8988T (cell line): ENCODE measurements at regions not wholly inside any gene's neighbourhood (a gene's known extent, or its start where the extent isn't known, plus 50 kb on each side); places are given as distances from the start of the nearest gene placed in this dataset.

Experiments used
- DNase-seq: peaks from one replicate; pipeline ENCODE4 v3.0.0; 2011

DNA sequence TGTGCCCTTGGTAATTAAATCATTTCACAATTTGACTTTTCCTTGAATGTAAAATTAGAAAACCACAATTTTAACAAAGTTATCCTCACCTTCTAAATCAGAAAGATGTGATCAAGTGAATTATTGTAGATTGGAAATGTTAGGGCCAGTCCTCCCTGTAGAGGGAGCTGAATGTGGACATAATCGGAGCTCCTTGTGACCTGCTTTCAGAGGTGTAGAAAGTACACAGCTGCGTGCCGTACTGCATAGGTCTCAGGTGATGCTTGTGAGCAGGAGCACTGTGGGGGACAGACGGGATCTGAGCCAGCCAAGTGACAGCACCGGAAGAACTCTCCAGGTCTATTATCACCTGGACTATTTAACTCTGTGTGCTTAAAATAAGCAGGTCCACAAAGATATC is 338.0 kb downstream of the AASDHPPT start:
- DNase-seq: no peak

DNA sequence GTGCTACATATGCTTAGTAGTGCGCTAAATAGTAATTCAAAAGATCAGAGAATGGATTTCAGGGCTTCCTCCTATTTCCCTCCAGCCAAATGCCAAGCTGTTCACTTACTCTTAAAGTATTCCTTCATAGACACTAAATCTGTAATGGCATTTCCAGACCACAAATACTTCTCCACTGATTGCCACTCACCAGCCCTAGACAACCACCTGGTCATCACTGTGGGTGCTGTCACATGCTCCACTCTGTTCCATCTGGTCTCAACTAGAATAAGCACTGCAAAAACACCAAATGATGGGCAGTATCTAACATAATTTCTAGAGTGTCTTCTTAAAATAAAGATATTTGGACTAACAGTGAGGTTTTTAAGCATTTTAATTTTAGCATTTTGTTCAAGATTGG is 341.3 kb downstream of the AASDHPPT start:
- no peak for DNase-seq

GRCh38 chr11:106420048-106420665 is 342.7 kb downstream of the AASDHPPT start:
- DNase-seq: no peak

- DNase-seq: no peak
These were observed 343.2 kb downstream of the AASDHPPT start for GRCh38 chr11:106420686-106421085.

GRCh38 chr11:106421676-106422292 is 344.3 kb downstream of the AASDHPPT start:
- DNase-seq: no peak

DNA sequence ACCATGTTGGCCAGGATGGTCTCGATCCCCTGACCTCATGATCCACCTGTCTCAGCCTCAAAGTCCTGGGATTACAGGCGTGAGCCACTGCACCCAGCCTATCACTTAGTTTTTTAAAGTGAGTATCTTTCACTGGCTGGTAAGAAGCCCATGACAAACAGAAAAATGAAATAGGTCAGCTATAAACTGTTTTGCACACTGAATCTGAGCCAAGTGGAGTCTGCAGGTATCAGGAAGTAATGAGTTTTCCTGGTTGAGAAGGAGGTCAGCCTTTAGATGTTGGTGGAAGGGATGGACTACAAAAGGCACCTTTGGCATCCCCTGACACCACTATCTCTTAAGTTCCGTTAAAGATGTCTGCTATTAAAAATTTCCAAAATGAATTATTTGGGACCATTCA is 345.1 kb downstream of the AASDHPPT start:
- DNase-seq: no peak

- DNase-seq: no peak
These were observed 346.6 kb downstream of the AASDHPPT start for GRCh38 chr11:106424111-106424510.

GRCh38 chr11:106425819-106426218 is 348.4 kb downstream of the AASDHPPT start:
- DNase-seq: no peak

- no peak for DNase-seq
These were observed 349.2 kb downstream of the AASDHPPT start for GRCh38 chr11:106426696-106427095.

DNA sequence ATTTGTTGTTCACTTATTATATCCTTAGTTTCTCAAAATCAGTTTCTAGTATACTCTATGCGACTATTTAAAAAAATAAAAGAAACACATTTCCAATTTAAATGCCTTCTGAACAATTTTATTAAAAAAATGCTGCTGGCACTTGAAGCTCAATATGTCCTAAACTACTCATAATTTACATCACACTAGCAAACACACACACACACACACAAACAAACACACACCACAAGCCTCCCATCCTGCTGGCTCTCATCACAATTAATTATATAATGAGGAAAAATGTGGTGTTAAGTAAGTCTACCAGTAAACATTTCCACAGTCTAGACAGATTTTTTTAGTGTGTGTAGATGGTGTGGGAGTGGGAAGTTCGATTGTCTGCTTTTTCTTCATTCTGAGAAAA is 350.3 kb downstream of the AASDHPPT start:
- DNase-seq: no peak

DNA sequence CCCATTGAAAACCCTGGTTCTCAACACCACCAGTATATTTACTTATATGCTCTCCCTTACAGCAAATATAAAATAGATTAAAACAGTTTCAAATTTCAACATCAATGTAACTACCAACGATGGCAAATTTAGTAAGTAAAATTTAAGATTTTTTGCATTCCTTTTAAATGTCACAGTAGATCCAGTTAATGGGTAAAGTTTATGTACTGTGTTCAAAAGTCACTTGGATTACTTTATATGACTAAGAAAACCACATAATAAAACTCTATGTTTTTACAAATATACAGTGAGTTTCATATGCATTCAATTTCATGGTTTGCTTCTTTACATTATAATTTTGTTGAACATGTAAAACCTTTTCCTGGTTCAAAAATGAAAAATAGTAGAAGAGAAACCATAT is 364.6 kb downstream of the AASDHPPT start:
- DNase-seq: no peak

- no peak for DNase-seq
These were observed 368.8 kb downstream of the AASDHPPT start for GRCh38 chr11:106446302-106446701.

GRCh38 chr11:106446955-106447354 is 369.5 kb downstream of the AASDHPPT start:
- no peak for DNase-seq

GRCh38 chr11:106447631-106448191 is 370.2 kb downstream of the AASDHPPT start:
- no peak for DNase-seq

DNA sequence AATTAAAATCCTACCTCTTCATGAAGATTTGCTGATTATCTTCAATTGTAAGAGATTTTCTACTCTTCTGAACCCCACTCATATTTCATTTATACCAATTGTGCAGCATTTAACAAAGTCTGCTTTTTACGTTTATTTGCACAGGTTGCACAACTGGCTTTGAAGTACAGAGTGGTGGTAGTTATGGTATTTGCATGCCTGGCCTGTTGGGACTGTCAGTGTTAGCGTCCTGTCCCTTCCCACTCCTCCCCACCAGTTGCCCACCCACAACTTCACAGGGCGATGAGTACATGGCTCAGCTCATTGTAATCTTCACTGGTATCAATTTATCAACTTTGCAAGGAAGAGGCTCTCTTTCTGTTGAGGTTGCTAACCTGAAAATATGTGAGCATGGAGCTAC is 372.3 kb downstream of the AASDHPPT start:
- DNase-seq: no peak

GRCh38 chr11:106451228-106451922 is 373.9 kb downstream of the AASDHPPT start:
- no peak for DNase-seq

DNA sequence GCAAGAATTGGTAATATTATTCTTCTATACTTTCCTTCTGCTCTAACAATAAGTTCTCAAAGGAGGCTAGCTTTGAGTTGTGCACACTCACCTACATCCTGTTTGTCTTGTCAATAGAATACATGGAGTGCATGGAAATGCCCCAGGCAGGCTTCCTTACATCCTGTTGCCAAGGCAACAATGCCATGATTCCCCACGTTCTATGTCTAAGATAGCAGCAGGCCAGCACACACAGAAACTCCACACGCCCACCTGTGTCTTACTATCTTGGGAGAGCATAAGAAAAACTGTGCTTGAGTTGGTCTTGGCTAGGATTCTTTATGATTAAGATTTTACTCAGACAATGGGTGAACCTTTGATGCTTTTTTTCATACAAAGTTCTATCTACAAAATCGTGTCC is 379.2 kb downstream of the AASDHPPT start:
- DNase-seq: no peak

- DNase-seq: no peak
These were observed 380.3 kb downstream of the AASDHPPT start for GRCh38 chr11:106457727-106458126.

- no peak for DNase-seq
These were observed 381.7 kb downstream of the AASDHPPT start for GRCh38 chr11:106459135-106459534.

- DNase-seq: no peak
These were observed 383.8 kb downstream of the AASDHPPT start for GRCh38 chr11:106461148-106461691.

GRCh38 chr11:106461839-106462545 is 384.5 kb downstream of the AASDHPPT start:
- DNase-seq: no peak

- no peak for DNase-seq
These were observed 385.7 kb downstream of the AASDHPPT start for GRCh38 chr11:106463154-106463553.

DNA sequence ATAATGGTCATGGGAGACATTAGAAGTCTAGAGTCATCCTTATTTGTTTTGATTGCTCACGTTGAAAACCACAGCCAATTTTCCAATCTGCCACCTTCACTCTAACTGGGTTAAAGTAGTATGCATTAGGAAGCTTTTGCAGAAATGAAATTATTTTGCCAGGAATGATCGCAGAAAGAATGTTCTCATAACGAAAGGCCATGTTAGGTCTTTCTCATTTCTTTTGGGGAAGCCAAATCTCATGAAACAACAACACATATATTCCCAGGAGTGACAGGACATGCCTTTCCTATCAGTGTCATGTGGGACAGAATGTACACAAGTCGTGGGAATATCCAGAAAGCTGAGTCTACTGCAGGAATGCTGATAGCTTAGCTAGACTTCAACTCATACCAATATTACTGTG is 386.3 kb downstream of the AASDHPPT start:
- no peak for DNase-seq
